Fibroblast of lung (primary cell): ENCODE measurements at regions not wholly inside any gene's neighbourhood (a gene's known extent, or its start where the extent isn't known, plus 50 kb on each side); places are given as distances from the start of the nearest gene placed in this dataset.

Experiments
- CTCF ChIP-seq, 2 donors: IDR thresholded peaks in 1 of 2; conservative IDR thresholded peaks in 1 of 2; 1 replicate in 1 of 2; 2 replicates in 1 of 2; pipeline ENCODE4 v1.5.1; 2011 to 2012; ENCODE audit warnings: low read length in 2 of 2, control low read depth in 1 of 2, inconsistent platforms in 1 of 2, low read depth in 1 of 2, mild to moderate bottlenecking in 1 of 2
- EZH2 ChIP-seq: IDR thresholded peaks from 2 replicates; pipeline ENCODE4 v1.5.1; 2012; ENCODE audit warnings: low read length, control low read depth, mild to moderate bottlenecking; ENCODE audit errors: missing control alignments

DNA sequence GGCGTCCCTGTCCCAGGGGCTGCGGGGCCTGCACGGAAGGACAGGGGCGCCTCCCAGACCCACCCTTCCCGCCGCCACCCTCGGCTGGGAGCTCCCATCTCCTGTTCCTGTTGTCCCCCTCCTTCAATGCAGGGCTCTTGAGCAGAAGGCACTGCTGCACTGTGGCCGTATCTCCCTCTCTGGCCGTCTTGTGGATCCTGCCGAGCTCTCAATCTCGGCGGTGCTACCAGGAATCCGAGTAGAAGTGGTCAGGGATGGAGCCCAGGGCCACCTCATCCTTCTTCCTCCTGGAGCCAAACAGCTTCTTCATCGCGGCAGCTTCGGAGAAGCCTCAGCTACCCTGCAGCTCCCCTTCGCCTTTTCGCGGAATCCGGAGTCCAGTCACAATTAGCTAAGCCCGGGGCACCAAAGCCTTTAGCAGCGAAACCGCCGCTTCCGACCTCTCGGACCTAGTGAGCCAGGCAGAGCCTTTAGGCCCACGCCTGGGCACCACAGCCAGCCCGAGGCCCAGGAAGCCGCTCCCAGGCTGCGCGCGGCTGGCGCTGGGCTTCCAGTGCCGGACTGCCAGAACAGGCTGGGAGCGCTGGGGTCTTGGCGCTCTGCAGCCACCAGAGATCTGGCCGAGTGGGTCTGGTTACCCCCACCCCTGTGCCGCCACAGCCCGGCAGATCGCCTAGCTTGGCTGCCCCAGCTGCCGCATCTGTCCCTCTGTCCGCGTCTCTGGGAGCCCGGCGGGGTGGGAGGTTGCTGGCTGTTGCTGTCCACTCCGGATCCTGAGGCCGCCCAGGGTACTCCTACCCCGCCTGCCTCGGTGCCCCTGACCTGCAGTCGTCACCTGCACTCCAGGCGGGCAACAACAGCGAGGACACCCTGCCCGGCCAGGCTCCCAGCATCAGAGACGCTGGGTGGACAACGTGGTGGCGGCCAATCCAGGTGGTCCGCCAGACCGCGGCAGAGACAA, 69.1 kb downstream of the ASCL4 start:
- no peak for TF ChIP-seq CTCF (conservative IDR thresholded peaks at IDR 0.05 in 1 of 2, IDR thresholded peaks at IDR 0.05 in 1 of 2; ENCODE audit: low read depth in 1 of 2, low read length in 2 of 2)
- peak; percentile 70 for TF ChIP-seq EZH2
